Stimulated activated CD4-positive, alpha-beta T cell treated with anti-CD3 and anti-CD28 coated beads, TNF-alpha, amount 100 ng/mL, for 24 hours (primary cell): ENCODE measurements at regions not wholly inside any gene's neighbourhood (a gene's known extent, or its start where the extent isn't known, plus 50 kb on each side); places are given as distances from the start of the nearest gene placed in this dataset.

Experiments
- DNase-seq, 3 experiments: peaks; one replicate each; pipeline ENCODE4 v3.0.0-alpha.2; 2020; ENCODE audit warnings: low read depth in 3 of 3

DNA sequence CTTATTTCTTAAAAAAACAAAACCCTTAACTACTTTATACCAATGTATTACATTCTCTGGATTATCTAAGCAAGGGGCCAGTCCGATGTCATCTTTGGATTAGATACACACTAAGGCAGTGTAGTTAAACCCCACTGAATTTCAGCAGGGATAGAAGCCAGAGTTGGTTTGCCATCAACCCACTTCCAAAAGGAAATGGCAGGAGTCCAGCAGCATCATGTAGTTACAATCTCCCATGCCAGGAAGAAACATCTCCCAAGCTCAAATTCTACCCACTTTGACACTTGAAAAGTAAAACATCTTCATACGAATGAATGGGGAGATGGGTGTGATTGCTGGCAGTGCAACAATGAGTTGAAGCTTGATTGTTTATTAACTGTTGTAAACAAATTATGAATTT is 203.5 kb upstream of the PLXNC1 start:
- DNase-seq, result no peak

DNA sequence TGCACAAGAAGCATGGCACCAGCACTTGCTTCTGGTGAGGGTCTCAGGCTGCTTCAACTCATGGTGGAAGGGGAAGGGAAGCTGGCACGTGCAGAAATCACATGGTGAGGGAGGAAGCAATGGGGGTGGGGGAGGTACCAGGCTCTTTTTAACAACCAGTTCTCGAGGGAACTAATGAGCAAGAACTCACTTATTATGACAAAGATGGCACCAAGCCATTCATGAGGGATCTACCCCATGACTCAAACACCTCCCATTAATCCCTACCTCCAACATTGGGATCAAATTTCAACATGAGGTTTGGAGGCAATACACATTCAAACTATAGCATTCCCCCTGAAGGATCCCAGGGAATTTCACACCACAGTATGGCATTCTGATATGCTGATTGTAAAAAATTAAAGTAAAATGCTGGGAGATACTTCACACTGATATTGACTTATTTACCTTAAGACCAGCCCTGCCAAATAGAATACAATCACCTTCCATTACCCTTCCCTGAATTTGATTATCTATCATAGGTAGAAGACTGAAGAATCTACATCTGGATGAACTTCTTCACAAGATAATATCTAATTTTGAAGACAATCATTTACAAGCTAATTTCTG is 201.7 kb upstream of the PLXNC1 start:
- DNase-seq, result no peak

GRCh38 chr12:93947486-93947885 is 200.9 kb upstream of the PLXNC1 start:
- DNase-seq, result no peak

- DNase-seq, result no peak
Measured at GRCh38 chr12:93950311-93950710, 198.1 kb upstream of the PLXNC1 start.

GRCh38 chr12:93954166-93955112 is 193.9 kb upstream of the PLXNC1 start:
- DNase-seq, result no peak

DNA sequence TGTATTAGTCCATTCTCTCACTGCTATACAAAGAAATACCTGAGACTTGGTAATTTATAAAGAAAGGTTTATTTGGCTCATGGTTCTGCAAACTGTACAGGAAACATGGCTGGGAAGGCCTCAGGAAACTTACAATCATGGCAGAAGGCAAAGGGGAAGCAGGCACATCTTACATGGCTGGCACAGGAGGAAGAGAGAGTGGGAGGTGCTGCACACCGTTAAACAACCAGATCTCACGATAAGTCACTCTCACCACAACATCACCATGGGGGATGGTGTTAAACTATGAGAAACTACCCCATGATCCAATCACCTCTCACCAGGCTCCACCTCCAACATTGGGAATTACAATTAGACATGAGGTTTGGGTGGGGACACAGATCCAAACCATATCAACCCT is 191.8 kb upstream of the PLXNC1 start:
- no peak for DNase-seq

DNA sequence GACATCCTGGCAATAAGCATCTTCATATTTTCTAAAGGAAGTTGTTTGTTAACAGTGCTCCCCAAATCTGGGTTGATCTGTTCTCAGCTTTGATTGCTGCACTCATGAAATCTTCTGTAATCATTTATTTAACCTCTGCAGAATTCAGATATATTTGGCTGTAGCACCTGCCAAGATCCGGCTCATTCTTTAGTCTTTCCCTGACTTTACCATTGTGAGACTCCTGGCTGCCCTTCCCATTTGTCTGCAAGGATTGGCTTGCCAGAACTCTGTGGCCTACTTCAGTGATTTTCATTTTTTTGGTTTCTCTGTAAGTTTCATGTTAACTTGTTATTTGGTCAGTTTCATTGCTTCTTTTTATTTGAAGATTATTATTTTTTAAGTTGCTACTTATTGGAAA is 191.2 kb upstream of the PLXNC1 start:
- no peak for DNase-seq

DNA sequence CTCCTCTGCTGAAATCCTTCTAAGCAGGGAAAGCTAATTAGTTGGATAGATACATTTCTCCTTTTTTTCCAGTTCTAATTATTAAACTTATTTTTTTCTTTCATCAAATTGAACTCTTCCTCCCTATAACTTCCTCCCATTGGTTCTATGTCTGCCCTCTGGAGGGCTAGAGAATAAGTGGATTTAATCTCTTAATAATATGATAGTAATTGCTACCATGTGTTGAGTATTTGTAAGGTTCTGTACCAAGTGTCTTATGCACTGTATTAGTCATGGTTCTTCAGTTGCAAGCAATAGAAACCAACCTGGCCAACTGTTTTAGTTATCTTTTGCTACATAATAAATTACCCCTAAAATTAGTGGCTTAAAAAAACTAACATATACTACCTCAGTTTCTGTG is 190.5 kb upstream of the PLXNC1 start:
- no peak for DNase-seq

GRCh38 chr12:93959657-93960056 is 188.7 kb upstream of the PLXNC1 start:
- no peak for DNase-seq

DNA sequence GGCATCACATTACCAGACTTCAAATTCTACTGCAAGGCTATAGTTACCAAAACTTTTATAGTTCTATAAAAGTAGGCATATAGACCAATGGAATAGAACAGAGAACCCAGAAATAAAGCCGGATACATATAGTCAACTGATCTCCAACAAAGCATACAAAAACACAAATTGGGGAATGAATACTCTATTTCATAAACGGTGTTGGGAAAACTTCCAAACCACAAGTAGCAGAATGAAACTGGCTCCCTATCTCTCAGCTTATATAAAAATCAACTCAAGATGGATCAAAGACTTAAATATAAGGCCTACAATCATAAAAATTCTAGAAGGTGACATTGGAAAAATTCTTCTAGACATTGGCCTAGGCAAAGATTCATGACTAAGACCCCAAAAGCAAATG is 187.9 kb upstream of the PLXNC1 start:
- DNase-seq, result no peak

- no peak for DNase-seq
Measured at GRCh38 chr12:93962336-93962735, 186.0 kb upstream of the PLXNC1 start.

DNA sequence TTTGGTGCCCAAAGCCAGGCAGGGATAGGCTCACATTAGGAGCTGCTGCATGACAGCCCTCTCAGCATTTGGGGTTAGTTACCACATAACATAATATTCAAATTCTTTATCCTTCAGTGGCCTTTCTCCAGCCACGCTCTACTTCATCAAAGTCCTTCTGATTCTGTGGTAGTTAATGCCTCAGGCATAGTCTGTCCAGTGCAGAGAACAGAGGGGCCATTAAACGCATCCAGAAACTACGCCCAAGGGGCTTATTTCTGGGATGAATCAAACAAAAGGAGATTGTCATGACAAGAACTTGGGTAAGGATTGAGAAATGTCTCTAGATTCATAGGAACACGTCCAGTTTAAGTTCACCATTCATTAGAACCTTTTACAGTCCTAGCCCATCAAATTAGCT is 183.4 kb upstream of the PLXNC1 start:
- no peak for DNase-seq

- no peak for DNase-seq
Measured at GRCh38 chr12:93966516-93967133, 181.8 kb upstream of the PLXNC1 start.

DNA sequence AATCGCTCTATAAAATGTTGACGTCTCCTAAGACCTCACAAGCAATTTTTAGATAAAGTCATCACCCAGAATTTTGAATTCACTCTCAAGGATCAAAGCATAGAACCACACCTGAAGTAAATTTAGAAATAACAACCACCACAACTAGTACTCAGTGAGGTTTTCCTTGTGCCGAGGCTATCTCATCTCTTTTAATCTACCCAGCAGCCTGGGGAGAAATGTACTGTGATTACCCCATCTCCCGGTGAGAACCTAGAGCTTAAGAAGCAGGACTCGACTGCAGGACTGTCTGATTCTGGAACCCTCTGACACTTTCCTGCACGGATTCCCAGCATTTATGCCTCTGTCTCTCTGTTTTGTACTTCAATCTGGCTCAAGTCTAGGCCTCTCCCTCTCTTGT is 180.9 kb upstream of the PLXNC1 start:
- DNase-seq, result no peak

DNA sequence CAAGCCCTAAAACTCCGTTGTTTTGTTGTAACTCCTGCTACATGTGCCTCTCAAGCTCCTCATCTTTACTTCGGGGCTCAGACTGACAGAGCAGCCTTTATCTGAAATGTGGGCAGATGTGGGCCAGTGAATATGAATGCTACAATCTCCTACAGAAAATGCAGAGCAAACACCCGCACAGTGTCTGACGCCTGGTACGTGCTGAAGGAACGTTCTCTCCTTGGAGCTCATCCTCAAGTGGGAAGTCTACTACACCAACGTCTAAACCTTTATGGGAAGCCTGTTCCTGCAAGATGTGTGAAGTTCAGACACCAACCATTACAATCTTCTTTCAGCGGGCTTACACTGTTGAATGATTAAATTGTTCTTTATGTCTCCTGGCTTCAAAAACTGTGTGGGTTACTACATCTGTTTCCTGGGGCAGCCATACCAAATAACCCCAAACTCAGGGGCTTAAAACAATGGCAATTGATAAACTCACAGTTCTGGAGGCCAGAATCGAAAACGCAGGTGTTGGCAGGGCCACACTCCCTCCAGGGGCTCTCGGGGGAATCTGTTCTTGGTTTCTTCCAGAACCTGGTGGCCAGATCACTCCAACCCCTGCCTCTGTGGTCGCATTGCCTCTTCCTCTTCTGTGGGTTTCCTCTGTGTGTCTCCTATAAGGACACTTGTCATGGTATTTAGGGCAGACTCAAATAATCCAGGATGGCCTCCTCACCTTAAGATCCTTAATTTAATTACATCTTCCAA is 179.7 kb upstream of the PLXNC1 start:
- DNase-seq, result no peak

- DNase-seq, result no peak
Measured at GRCh38 chr12:93970900-93971688, 177.3 kb upstream of the PLXNC1 start.

DNA sequence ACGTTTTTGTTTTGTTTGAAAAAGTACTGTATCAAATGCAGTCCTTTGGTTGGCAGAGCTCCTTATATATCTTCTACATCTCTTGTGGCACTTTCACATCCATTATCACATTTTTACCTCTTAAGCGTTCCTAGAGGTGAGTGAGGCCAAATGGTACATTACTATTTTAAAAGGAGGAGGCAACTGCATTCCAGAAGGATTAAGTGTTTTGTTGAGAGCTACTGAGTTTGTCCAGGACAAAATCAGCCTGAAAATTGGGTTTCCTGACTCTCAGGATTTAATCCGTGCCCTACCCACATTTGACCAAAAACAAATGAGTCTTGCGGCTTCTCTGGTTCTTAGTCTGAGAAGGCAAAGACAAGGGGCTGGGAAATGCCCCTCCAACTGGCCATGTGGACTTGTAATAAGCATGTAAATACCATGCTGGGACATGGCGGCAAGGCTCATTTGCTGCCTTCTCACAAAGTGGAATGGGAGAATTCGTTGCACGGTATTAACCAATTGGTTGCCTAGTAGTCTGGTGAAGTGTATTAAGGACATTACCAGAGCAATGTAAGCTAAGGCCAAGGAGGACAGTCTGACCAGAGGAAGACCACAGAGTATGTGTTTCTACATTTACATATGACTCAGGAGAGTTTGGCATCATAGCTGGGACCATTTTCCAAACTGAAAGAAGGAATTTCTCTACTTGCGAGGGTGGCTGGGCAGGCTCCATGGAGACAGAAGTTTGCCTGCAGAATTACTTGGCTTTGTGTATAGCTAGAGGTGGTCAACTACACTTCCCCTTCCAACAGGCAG is 175.8 kb upstream of the PLXNC1 start:
- DNase-seq, result no peak

DNA sequence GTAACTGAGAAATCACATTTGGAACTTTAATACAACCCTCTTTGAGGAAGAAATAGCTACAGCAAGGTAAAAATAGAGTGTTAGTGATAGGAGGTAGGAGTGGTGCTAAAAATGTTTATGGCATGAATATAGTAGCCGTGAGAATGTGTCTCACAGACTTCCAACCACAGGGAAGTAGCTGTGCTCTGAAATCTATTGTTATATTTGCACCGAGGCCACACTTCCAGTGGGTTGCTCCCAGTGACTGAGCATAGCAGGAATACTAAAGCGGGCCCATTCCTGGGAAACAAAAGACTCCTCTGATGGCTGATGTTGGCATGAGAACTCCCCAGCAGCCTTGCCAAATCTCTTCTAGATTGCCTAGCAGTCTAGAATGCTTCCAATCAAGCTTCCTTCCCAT is 174.1 kb upstream of the PLXNC1 start:
- no peak for DNase-seq

DNA sequence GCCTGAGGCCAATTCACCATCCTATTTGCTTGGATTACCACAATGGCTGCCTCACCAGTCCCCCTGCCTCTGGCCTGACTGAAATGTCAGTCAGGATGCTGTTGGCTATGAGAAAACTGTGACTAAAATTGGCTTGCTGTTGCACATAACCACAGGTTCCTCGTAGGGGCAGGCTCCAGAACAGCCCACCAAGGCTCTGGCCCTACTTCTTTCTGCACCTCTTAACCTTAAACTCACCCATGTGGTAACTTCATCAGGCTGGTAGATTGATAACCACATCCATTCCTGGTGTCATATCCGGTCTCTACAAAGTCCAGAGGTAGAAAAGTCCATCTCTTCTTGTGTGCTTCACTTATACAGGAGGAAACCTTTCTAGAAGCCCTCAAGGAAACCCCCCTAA is 172.4 kb upstream of the PLXNC1 start:
- DNase-seq, result no peak

GRCh38 chr12:93977081-93977480 is 171.3 kb upstream of the PLXNC1 start:
- no peak for DNase-seq

GRCh38 chr12:93978553-93978952 is 169.8 kb upstream of the PLXNC1 start:
- no peak for DNase-seq
